Testis (tissue), 2 donors: ENCODE measurements at regions not wholly inside any gene's neighbourhood (a gene's known extent, or its start where the extent isn't known, plus 50 kb on each side); places are given as distances from the start of the nearest gene placed in this dataset.

Source experiments
- POLR2A ChIP-seq: fragments of 450-650 bp; IDR thresholded peaks from one replicate; pipeline ENCODE4 v1.6.1; 2017; ENCODE audit warnings: antibody characterized with exemption, mild to moderate bottlenecking, moderate library complexity
- TF ChIP-seq, protein P1 (sequence below), 3 experiments: fragments of 450-650 bp in 2 of 3; fragments of 200-600 bp in 1 of 3; sonication (generic) in 1 of 3; IDR thresholded peaks; one replicate each; pipeline ENCODE4 v1.5.1; 2016 to 2019; ENCODE audit warnings: antibody characterized with exemption in 3 of 3, mild to moderate bottlenecking in 2 of 3, moderate library complexity in 1 of 3

GRCh38 chr6:99002831-99003230, 55.1 kb upstream of the FBXL4 start:
- TF ChIP-seq, protein P1, sequence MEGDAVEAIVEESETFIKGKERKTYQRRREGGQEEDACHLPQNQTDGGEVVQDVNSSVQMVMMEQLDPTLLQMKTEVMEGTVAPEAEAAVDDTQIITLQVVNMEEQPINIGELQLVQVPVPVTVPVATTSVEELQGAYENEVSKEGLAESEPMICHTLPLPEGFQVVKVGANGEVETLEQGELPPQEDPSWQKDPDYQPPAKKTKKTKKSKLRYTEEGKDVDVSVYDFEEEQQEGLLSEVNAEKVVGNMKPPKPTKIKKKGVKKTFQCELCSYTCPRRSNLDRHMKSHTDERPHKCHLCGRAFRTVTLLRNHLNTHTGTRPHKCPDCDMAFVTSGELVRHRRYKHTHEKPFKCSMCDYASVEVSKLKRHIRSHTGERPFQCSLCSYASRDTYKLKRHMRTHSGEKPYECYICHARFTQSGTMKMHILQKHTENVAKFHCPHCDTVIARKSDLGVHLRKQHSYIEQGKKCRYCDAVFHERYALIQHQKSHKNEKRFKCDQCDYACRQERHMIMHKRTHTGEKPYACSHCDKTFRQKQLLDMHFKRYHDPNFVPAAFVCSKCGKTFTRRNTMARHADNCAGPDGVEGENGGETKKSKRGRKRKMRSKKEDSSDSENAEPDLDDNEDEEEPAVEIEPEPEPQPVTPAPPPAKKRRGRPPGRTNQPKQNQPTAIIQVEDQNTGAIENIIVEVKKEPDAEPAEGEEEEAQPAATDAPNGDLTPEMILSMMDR (IDR thresholded peaks at IDR 0.05): no peak
- TF ChIP-seq POLR2A: no peak
